Tibial nerve (tissue), 4 donors: ENCODE measurements at regions not wholly inside any gene's neighbourhood (a gene's known extent, or its start where the extent isn't known, plus 50 kb on each side); places are given as distances from the start of the nearest gene placed in this dataset.

ENCODE experiments used
- CTCF ChIP-seq, 5 experiments: fragments of 200-600 bp in 3 of 5; fragments of 450-650 bp in 2 of 5; sonication (generic) in 3 of 5; IDR thresholded peaks; one replicate each; pipeline ENCODE4 v1.5.1; 2016 to 2019; ENCODE audit warnings: antibody characterized with exemption in 5 of 5, mild to moderate bottlenecking in 3 of 5, moderate library complexity in 2 of 5
- EP300 ChIP-seq, 2 donors: sonication (generic); formaldehyde crosslinking; IDR thresholded peaks; one replicate each; pipeline ENCODE4 v1.6.1; 2017; ENCODE audit warnings: antibody characterized with exemption in 2 of 2, mild to moderate bottlenecking in 1 of 2
- POLR2A ChIP-seq, 2 donors: fragments of 450-650 bp; IDR thresholded peaks; one replicate each; pipeline ENCODE4 v1.6.1; 2017; ENCODE audit warnings: antibody characterized with exemption in 2 of 2, mild to moderate bottlenecking in 2 of 2, moderate library complexity in 2 of 2

- TF ChIP-seq POLR2A (IDR thresholded peaks at IDR 0.05) = no peak
- no peak for TF ChIP-seq CTCF (IDR thresholded peaks at IDR 0.05)
- no peak for TF ChIP-seq EP300 (IDR thresholded peaks at IDR 0.05)
Observed at GRCh38 chr5:32508806-32509805, 64.6 kb upstream of the ZFR start.
